ENCODE measurements at regions not wholly inside any gene's neighbourhood (a gene's known extent, or its start where the extent isn't known, plus 50 kb on each side); places are given as distances from the start of the nearest gene placed in this dataset.

DNA sequence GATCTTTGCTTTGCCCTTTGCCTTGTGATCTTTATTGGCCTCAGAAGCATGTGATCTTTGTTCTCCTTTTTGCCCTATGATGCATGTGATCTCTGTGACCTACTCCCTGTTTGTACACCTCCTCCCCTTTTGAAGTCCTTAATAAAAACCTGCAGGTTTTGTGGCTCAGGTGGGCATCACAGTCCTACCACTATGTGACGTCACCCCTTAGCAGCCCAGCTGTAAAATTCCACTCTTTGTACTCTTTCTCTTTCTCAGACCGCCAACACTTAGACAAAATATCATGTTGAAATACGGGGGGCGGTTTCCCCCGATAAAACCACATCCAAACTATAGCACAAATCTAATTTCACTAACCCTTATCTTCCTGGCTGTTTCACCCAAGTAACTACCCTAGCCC, 76.7 kb upstream of the RAPGEF4 start:
- Histone ChIP-seq H4K8ac (ENCODE audit: low read depth, low read length) (no peak overlapping the region), H4K12ac (ENCODE audit: low read depth, low read length) (no peak overlapping the region), H3K14ac (ENCODE audit: low read length) (no peak overlapping the region), H2BK120ac (ENCODE audit: insufficient read depth, low read length, poor library complexity) (no peak overlapping the region), H3K9me3 (ENCODE audit: insufficient read depth, low read depth, low read length) (peaks cover 6% of the 10 kb centered on the region), H2BK5ac (ENCODE audit: low read depth, low read length, poor library complexity) (no peak overlapping the region), H4K91ac (ENCODE audit: low read depth, low read length) (no peak overlapping the region), H2AFZ (ENCODE audit: insufficient read depth, low read length, poor library complexity) (no peak overlapping the region), H2BK12ac (ENCODE audit: low read length) (no peak overlapping the region), H3K9ac (ENCODE audit: low read length) (no peak overlapping the region), H3K4me3 (ENCODE audit: low read depth, low read length) (no peak overlapping the region), H3K18ac (ENCODE audit: low read length) (no peak overlapping the region), H3K4ac (ENCODE audit: low read depth, low read length) (no peak overlapping the region), H3K4me1 (ENCODE audit: control insufficient read depth in 1 of 2, insufficient read depth in 2 of 2, low read length in 2 of 2) (peaks cover 0 to 3% of the 10 kb centered on the region in 2 experiments), H3K27ac (ENCODE audit: low read depth, low read length) (no peak overlapping the region), H3K36me3 (ENCODE audit: control insufficient read depth in 1 of 2, insufficient read depth in 2 of 2, low read length in 2 of 2) (no peaks in the 10 kb centered on the region), H3K79me2 (ENCODE audit: control insufficient read depth, insufficient read depth, low read length, poor library complexity) (no peaks in the 10 kb centered on the region), H3K23ac (ENCODE audit: low read length) (no peak overlapping the region), H3K4me2 (ENCODE audit: low read length) (no peak overlapping the region), H3K79me1 (ENCODE audit: low read length) (no peaks in the 10 kb centered on the region), H2AK5ac (ENCODE audit: low read length) (no peak overlapping the region), H3K27me3 (ENCODE audit: insufficient read depth, low read length) (no peaks in the 10 kb centered on the region)
- no peak for DNase-seq
- WGBS (ENCODE audit: extremely low coverage, insufficient coverage, insufficient read length) = no CpG with 5 or more reads among the region's 5 CpGs

DNA sequence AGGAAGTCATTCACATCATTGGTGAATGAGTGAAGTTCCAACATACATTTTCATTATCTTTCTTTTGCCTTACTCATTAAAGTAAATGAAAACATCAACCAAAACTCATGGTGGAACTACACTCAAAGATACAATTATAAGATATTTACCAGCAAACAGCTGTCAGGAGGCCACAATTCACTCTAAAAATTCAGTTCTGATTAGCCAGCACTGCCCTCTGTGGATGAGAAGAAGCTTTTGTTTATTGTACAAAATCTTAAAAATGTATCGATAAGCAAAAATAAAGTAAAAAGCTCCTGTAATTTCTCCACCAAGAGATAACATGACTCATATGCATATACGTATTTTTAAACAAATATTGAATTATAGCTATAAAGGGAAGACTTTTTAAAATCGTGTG, 73.5 kb upstream of the RAPGEF4 start:
- H3K27ac ChIP-seq (ENCODE audit: low read depth, low read length) = no peak overlapping the region
- H4K12ac ChIP-seq (ENCODE audit: low read depth, low read length) = no peak overlapping the region
- H4K8ac ChIP-seq (ENCODE audit: low read depth, low read length) = no peak overlapping the region
- H4K91ac ChIP-seq (ENCODE audit: low read depth, low read length) = no peak overlapping the region
- H3K4me1 ChIP-seq (ENCODE audit: control insufficient read depth in 1 of 2, insufficient read depth in 2 of 2, low read length in 2 of 2) = no peaks in the 10 kb centered on the region
- H3K4me3 ChIP-seq (ENCODE audit: low read depth, low read length) = no peak overlapping the region
- no peak overlapping the region for H2BK120ac ChIP-seq (ENCODE audit: insufficient read depth, low read length, poor library complexity)
- H3K79me1 ChIP-seq (ENCODE audit: low read length) = no peaks in the 10 kb centered on the region
- H2BK12ac ChIP-seq (ENCODE audit: low read length) = no peak overlapping the region
- DNase-seq = no peak
- H3K9ac ChIP-seq (ENCODE audit: low read length) = no peak overlapping the region
- H2BK5ac ChIP-seq (ENCODE audit: low read depth, low read length, poor library complexity) = no peak overlapping the region
- no peak overlapping the region for H3K4ac ChIP-seq (ENCODE audit: low read depth, low read length)
- no peaks in the 10 kb centered on the region for H3K36me3 ChIP-seq (ENCODE audit: control insufficient read depth in 1 of 2, insufficient read depth in 2 of 2, low read length in 2 of 2)
- H3K23ac ChIP-seq (ENCODE audit: low read length) = no peak overlapping the region
- H3K27me3 ChIP-seq (ENCODE audit: insufficient read depth, low read length) = no peaks in the 10 kb centered on the region
- no peak overlapping the region for H2AK5ac ChIP-seq (ENCODE audit: low read length)
- H2AFZ ChIP-seq (ENCODE audit: insufficient read depth, low read length, poor library complexity) = no peak overlapping the region
- no peak overlapping the region for H3K14ac ChIP-seq (ENCODE audit: low read length)
- H3K9me3 ChIP-seq (ENCODE audit: insufficient read depth, low read depth, low read length) = peaks cover 5% of the 10 kb centered on the region
- WGBS (ENCODE audit: extremely low coverage, insufficient coverage, insufficient read length) = no CpG with 5 or more reads among the region's 3 CpGs
- no peak overlapping the region for H3K18ac ChIP-seq (ENCODE audit: low read length)
- no peaks in the 10 kb centered on the region for H3K79me2 ChIP-seq (ENCODE audit: control insufficient read depth, insufficient read depth, low read length, poor library complexity)
- no peak overlapping the region for H3K4me2 ChIP-seq (ENCODE audit: low read length)

- H3K36me3 ChIP-seq (ENCODE audit: control insufficient read depth in 1 of 2, insufficient read depth in 2 of 2, low read length in 2 of 2) = no peaks in the 10 kb centered on the region
- peaks cover 1% of the 10 kb centered on the region for H3K9me3 ChIP-seq (ENCODE audit: insufficient read depth, low read depth, low read length)
- H2AFZ ChIP-seq (ENCODE audit: insufficient read depth, low read length, poor library complexity) = no peak overlapping the region
- no peak overlapping the region for H4K12ac ChIP-seq (ENCODE audit: low read depth, low read length)
- H3K4me1 ChIP-seq (ENCODE audit: control insufficient read depth in 1 of 2, insufficient read depth in 2 of 2, low read length in 2 of 2) = no peaks in the 10 kb centered on the region
- no peak overlapping the region for H3K23ac ChIP-seq (ENCODE audit: low read length)
- DNase-seq = no peak
- H3K14ac ChIP-seq (ENCODE audit: low read length) = no peak overlapping the region
- H3K27me3 ChIP-seq (ENCODE audit: insufficient read depth, low read length) = no peaks in the 10 kb centered on the region
- H3K9ac ChIP-seq (ENCODE audit: low read length) = no peak overlapping the region
- no peak overlapping the region for H4K8ac ChIP-seq (ENCODE audit: low read depth, low read length)
- H4K91ac ChIP-seq (ENCODE audit: low read depth, low read length) = no peak overlapping the region
- H2AK5ac ChIP-seq (ENCODE audit: low read length) = no peak overlapping the region
- H3K79me1 ChIP-seq (ENCODE audit: low read length) = no peaks in the 10 kb centered on the region
- H3K79me2 ChIP-seq (ENCODE audit: control insufficient read depth, insufficient read depth, low read length, poor library complexity) = no peaks in the 10 kb centered on the region
- no peak overlapping the region for H2BK120ac ChIP-seq (ENCODE audit: insufficient read depth, low read length, poor library complexity)
- no peak overlapping the region for H3K27ac ChIP-seq (ENCODE audit: low read depth, low read length)
- no CpG with 5 or more reads among the region's 1 CpG for WGBS (ENCODE audit: extremely low coverage, insufficient coverage, insufficient read length)
- H3K4me3 ChIP-seq (ENCODE audit: low read depth, low read length) = no peak overlapping the region
- no peak overlapping the region for H3K4ac ChIP-seq (ENCODE audit: low read depth, low read length)
- no peak overlapping the region for H3K4me2 ChIP-seq (ENCODE audit: low read length)
- no peak overlapping the region for H3K18ac ChIP-seq (ENCODE audit: low read length)
- no peak overlapping the region for H2BK5ac ChIP-seq (ENCODE audit: low read depth, low read length, poor library complexity)
- H2BK12ac ChIP-seq (ENCODE audit: low read length) = no peak overlapping the region
These were observed 70.9 kb upstream of the RAPGEF4 start for GRCh38 chr2:172664766-172665165.

DNA sequence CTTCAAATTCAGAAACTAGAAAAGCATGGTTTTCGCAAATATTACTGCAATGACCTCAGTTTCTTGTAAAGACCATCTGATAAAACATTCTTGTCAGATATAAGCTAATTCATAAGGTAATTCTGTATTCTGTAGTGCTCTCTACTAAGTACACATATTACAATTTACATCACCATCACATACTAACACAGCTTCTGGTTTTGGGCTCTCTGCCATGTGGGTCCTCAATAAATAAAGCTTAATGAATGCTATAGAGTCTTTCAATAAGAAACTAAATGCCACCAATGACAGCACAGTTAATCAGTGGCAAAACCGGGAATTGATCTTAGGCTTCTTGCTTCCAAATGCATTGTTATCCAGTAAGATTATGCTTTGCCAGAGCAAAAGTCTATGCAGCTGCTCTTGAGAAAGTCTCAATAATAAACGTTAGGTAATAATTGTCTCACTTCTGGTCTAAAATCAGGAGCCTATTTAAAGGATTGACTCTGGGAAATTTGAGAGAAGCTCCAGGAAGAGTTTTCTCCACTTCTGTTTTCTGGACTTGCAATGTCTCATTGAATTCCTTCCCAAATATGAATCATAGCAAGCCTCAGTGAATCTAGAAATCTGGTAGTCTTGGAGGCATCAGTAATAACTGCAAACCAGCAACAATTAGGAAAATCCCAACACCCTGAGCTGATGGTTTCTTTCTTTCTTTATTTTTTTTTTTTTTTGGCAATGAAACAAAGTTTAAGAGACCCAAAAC, 67.9 kb upstream of the RAPGEF4 start:
- Histone ChIP-seq H3K18ac (ENCODE audit: low read length) (no peak overlapping the region), H3K4me1 (ENCODE audit: control insufficient read depth in 1 of 2, insufficient read depth in 2 of 2, low read length in 2 of 2) (no peaks in the 10 kb centered on the region)
- WGBS (ENCODE audit: extremely low coverage, insufficient coverage, insufficient read length) = no CpG with 5 or more reads among the region's 3 CpGs

More for the DNA sequence above, 67.9 kb upstream of the RAPGEF4 start:
- Histone ChIP-seq H2BK12ac (ENCODE audit: low read length) (no peak overlapping the region), H4K91ac (ENCODE audit: low read depth, low read length) (no peak overlapping the region), H3K14ac (ENCODE audit: low read length) (no peak overlapping the region), H3K9ac (ENCODE audit: low read length) (no peak overlapping the region), H3K9me3 (ENCODE audit: insufficient read depth, low read depth, low read length) (peaks cover 1% of the 10 kb centered on the region), H2AK5ac (ENCODE audit: low read length) (no peak overlapping the region), H3K79me1 (ENCODE audit: low read length) (no peaks in the 10 kb centered on the region), H3K4me3 (ENCODE audit: low read depth, low read length) (no peak overlapping the region), H3K27ac (ENCODE audit: low read depth, low read length) (no peak overlapping the region), H2BK120ac (ENCODE audit: insufficient read depth, low read length, poor library complexity) (no peak overlapping the region), H3K27me3 (ENCODE audit: insufficient read depth, low read length) (no peaks in the 10 kb centered on the region), H2BK5ac (ENCODE audit: low read depth, low read length, poor library complexity) (no peak overlapping the region), H3K79me2 (ENCODE audit: control insufficient read depth, insufficient read depth, low read length, poor library complexity) (no peaks in the 10 kb centered on the region), H4K12ac (ENCODE audit: low read depth, low read length) (no peak overlapping the region), H3K4ac (ENCODE audit: low read depth, low read length) (no peak overlapping the region), H4K8ac (ENCODE audit: low read depth, low read length) (no peak overlapping the region), H3K4me2 (ENCODE audit: low read length) (no peak overlapping the region), H3K36me3 (ENCODE audit: control insufficient read depth in 1 of 2, insufficient read depth in 2 of 2, low read length in 2 of 2) (no peaks in the 10 kb centered on the region), H3K23ac (ENCODE audit: low read length) (no peak overlapping the region), H2AFZ (ENCODE audit: insufficient read depth, low read length, poor library complexity) (no peak overlapping the region)
- DNase-seq = no peak

Data from trophoblast cell (in vitro differentiated cells and primary cell).